ENCODE measurements at regions not wholly inside any gene's neighbourhood (a gene's known extent, or its start where the extent isn't known, plus 50 kb on each side); places are given as distances from the start of the nearest gene placed in this dataset.

DNA sequence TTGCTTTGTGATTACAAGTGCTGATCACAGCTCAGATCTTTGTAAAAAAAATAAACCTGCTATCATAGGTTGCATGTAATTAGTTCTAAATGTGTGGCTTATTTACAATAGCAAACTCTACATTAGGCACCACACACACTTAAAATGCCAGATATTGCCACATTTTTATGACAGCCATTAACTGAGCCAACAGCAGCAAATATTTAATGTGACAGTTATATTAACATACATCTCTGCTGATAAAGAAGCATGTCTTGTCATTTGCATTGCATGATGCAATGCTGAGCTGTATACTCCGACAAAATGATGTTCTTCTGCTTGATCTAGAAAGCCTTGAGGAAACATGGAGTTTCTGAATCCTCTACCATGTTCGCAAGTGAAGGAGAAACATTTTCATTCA lies 273.6 kb upstream of the VEPH1 start:
- TF ChIP-seq CTCF (IDR thresholded peaks at IDR 0.05; ENCODE audit: control extremely low read depth in 1 of 3, insufficient read depth in 1 of 3, low read depth in 1 of 3, low read length in 3 of 3) (no peak), JUND (IDR thresholded peaks at IDR 0.05; ENCODE audit: low read length) (no peak), POLR2A (IDR thresholded peaks at IDR 0.05; ENCODE audit: control extremely low read depth in 1 of 2, low read depth in 2 of 2, low read length in 2 of 2) (no peak), TAF1 (IDR thresholded peaks at IDR 0.05; ENCODE audit: low read depth, low read length) (no peak)
